CD4-positive, alpha-beta T cell (primary cell): ENCODE measurements at regions not wholly inside any gene's neighbourhood (a gene's known extent, or its start where the extent isn't known, plus 50 kb on each side); places are given as distances from the start of the nearest gene placed in this dataset.

Experiments
- ATAC-seq: fragments of 200-7000 bp; cut with Tn5 transposase; one replicate; pipeline ENCODE4 v1.10.0; 2022; ENCODE audit warnings: mild to moderate bottlenecking; ENCODE audit not compliant: poor library complexity
- CTCF ChIA-PET: fragments of 350-600 bp; sonication (Branson Sonifier 250); formaldehyde crosslinking; loops from one replicate; lab custom pipeline; 2021; ENCODE audit warnings: antibody characterized with exemption, inconsistent platforms; lab: Charles Lee
- POLR2A ChIA-PET: fragments of 350-600 bp; sonication (Branson Sonifier 250); formaldehyde crosslinking; loops from one replicate; lab custom pipeline; 2021; ENCODE audit warnings: antibody characterized with exemption, inconsistent platforms; lab: Charles Lee
- DNase-seq, 14 experiments: peaks; one replicate each; pipeline ENCODE4 v3.0.0-alpha.2; 2013 to 2020; ENCODE audit warnings: mixed read lengths in 2 of 14
- H3K27ac ChIP-seq, 2 donors: one replicate each; pipeline versions ENCODE4 v1.5.1 to v1.7.0; 2013; ENCODE audit warnings: low read length in 2 of 2, low read depth in 1 of 2, mild to moderate bottlenecking in 1 of 2
- H3K27me3 ChIP-seq, 2 experiments: 1 replicate in 1 of 2; 2 replicates in 1 of 2; pipeline versions ENCODE4 v1.6.1 to v1.7.0; 2013; ENCODE audit warnings: low read length in 2 of 2, control low read depth in 1 of 2, mild to moderate bottlenecking in 1 of 2, moderate library complexity in 1 of 2; ENCODE audit not compliant: insufficient read depth in 2 of 2, control insufficient read depth in 1 of 2
- H3K36me3 ChIP-seq: one replicate; pipeline ENCODE4 v1.6.1; 2013; ENCODE audit warnings: low read length, control low read depth; ENCODE audit not compliant: insufficient read depth
- H3K4me1 ChIP-seq: one replicate; pipeline ENCODE4 v1.6.1; 2013; ENCODE audit warnings: low read length, control low read depth; ENCODE audit not compliant: insufficient read depth
- H3K4me3 ChIP-seq: one replicate; pipeline ENCODE4 v1.5.1; 2013; ENCODE audit warnings: mild to moderate bottlenecking, low read length, moderate library complexity
- H3K9me3 ChIP-seq, 2 experiments: 1 replicate in 1 of 2; 2 replicates in 1 of 2; pipeline versions ENCODE4 v1.6.1 to v1.7.0; 2013; ENCODE audit warnings: low read length in 2 of 2, mild to moderate bottlenecking in 2 of 2, control low read depth in 1 of 2, moderate library complexity in 1 of 2; ENCODE audit not compliant: control insufficient read depth in 1 of 2, insufficient read depth in 1 of 2
- H3K27ac Mint-ChIP-seq: one replicate; pipeline ENCODE4 v1.8.0; 2020; ENCODE audit warnings: mixed read lengths
- H3K27me3 Mint-ChIP-seq: one replicate; pipeline ENCODE4 v1.8.0; 2021; ENCODE audit warnings: mixed read lengths
- H3K36me3 Mint-ChIP-seq: one replicate; pipeline ENCODE4 v1.8.0; 2021; ENCODE audit warnings: low read depth, mixed read lengths
- H3K4me1 Mint-ChIP-seq: one replicate; pipeline ENCODE4 v1.8.0; 2021; ENCODE audit warnings: low read depth, mixed read lengths
- H3K4me3 Mint-ChIP-seq: one replicate; pipeline ENCODE4 v1.8.0; 2020; ENCODE audit warnings: mild to moderate bottlenecking, mixed read lengths
- H3K9me3 Mint-ChIP-seq: one replicate; pipeline ENCODE4 v1.8.0; 2020; ENCODE audit warnings: mixed read lengths
- intact Hi-C, 2 experiments: fragments of 100-400 bp; cut with DNase I in 1 of 2; cut with micrococcal nuclease in 1 of 2; formaldehyde crosslinking; loops; one replicate each; pipeline versions ENCODE4 v1.15.1 to v1.9.0; 2023 to 2025; cut with DNase I, micrococcal nuclease
- TF ChIP-seq, protein P1 (sequence below): fragments of 200-600 bp; IDR thresholded peaks from one replicate; pipeline ENCODE4 v1.8.0; 2022; ENCODE audit warnings: antibody characterized with exemption, mild to moderate bottlenecking

- intact Hi-C loops, result no loop called here
- no peak overlapping the region for H3K4me3 ChIP-seq
- Mint-ChIP-seq H3K9me3 (peaks cover 2% of the 10 kb centered on the region), H3K27ac (no peak overlapping the region), H3K27me3 (peaks cover 34% of the 10 kb centered on the region), H3K36me3 (no peaks in the 10 kb centered on the region), H3K4me3 (no peak overlapping the region), H3K4me1 (no peaks in the 10 kb centered on the region)
- H3K4me1 ChIP-seq, result no peaks in the 10 kb centered on the region
- TF ChIP-seq, protein P1, sequence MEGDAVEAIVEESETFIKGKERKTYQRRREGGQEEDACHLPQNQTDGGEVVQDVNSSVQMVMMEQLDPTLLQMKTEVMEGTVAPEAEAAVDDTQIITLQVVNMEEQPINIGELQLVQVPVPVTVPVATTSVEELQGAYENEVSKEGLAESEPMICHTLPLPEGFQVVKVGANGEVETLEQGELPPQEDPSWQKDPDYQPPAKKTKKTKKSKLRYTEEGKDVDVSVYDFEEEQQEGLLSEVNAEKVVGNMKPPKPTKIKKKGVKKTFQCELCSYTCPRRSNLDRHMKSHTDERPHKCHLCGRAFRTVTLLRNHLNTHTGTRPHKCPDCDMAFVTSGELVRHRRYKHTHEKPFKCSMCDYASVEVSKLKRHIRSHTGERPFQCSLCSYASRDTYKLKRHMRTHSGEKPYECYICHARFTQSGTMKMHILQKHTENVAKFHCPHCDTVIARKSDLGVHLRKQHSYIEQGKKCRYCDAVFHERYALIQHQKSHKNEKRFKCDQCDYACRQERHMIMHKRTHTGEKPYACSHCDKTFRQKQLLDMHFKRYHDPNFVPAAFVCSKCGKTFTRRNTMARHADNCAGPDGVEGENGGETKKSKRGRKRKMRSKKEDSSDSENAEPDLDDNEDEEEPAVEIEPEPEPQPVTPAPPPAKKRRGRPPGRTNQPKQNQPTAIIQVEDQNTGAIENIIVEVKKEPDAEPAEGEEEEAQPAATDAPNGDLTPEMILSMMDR, result no peak
- H3K27ac ChIP-seq, result no peak overlapping the region
- ATAC-seq (no peak), DNase-seq (no peak)
- ChIA-PET POLR2A (no interaction called here), CTCF (no interaction called here)
- H3K9me3 ChIP-seq, result no peaks in the 10 kb centered on the region
- peaks cover 0 to under 1% of the 10 kb centered on the region in 2 experiments for H3K27me3 ChIP-seq
- H3K36me3 ChIP-seq, result no peaks in the 10 kb centered on the region
Measured at GRCh38 chr3:70647823-70648222, 335.4 kb upstream of the MDFIC2 start.

DNA sequence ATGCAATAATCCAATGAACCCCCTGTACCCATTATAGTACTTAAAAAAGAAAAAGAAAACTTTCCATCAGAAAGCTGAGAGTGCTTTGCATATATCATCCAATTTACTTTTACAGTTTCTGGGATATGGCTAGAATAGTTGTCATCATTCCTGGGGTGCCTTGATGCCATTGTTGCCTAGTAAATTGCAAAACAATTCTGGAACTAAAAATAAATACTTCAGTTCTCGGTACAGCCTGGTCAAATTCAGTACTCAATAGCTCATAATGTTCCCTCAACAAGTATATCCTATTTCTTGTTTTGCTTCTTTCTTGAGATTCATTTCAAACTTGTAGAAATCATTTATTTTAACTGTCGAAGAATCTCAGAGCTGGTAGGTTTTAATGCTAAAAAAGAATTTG lies 334.7 kb upstream of the MDFIC2 start:
- Histone ChIP-seq H3K4me3 (no peak overlapping the region), H3K27me3 (peaks cover 1 to 2% of the 10 kb centered on the region in 2 experiments), H3K27ac (no peak overlapping the region), H3K36me3 (no peaks in the 10 kb centered on the region), H3K4me1 (no peaks in the 10 kb centered on the region), H3K9me3 (no peaks in the 10 kb centered on the region)
- peaks cover 34% of the 10 kb centered on the region for H3K27me3 Mint-ChIP-seq
- POLR2A ChIA-PET, result no interaction called here
- H3K27ac Mint-ChIP-seq, result no peak overlapping the region
- ATAC-seq (no peak), DNase-seq (no peak)
- peaks cover 2% of the 10 kb centered on the region for H3K9me3 Mint-ChIP-seq
- TF ChIP-seq, protein P1, result no peak
- H3K36me3 Mint-ChIP-seq, result no peaks in the 10 kb centered on the region
- no peak overlapping the region for H3K4me3 Mint-ChIP-seq
- intact Hi-C loops, result no loop called here
- CTCF ChIA-PET, result no interaction called here
- no peaks in the 10 kb centered on the region for H3K4me1 Mint-ChIP-seq

- TF ChIP-seq, protein P1, result no peak
Measured at GRCh38 chr3:70646635-70647034, 334.2 kb upstream of the MDFIC2 start.

More at GRCh38 chr3:70646635-70647034, 334.2 kb upstream of the MDFIC2 start:
- intact Hi-C loops, result no loop called here
- Mint-ChIP-seq H3K4me1 (no peaks in the 10 kb centered on the region), H3K27me3 (peaks cover 33% of the 10 kb centered on the region), H3K27ac (no peak overlapping the region), H3K4me3 (no peak overlapping the region), H3K9me3 (peaks cover 2% of the 10 kb centered on the region), H3K36me3 (no peaks in the 10 kb centered on the region)
- Histone ChIP-seq H3K36me3 (no peaks in the 10 kb centered on the region), H3K4me3 (no peak overlapping the region), H3K27ac (no peak overlapping the region), H3K4me1 (no peaks in the 10 kb centered on the region), H3K27me3 (peaks cover 2 to 3% of the 10 kb centered on the region in 2 experiments), H3K9me3 (no peaks in the 10 kb centered on the region)
- ATAC-seq, result no peak
- no peak for DNase-seq
- ChIA-PET CTCF (no interaction called here), POLR2A (no interaction called here)
